ENCODE measurements at regions not wholly inside any gene's neighbourhood (a gene's known extent, or its start where the extent isn't known, plus 50 kb on each side); places are given as distances from the start of the nearest gene placed in this dataset.

DNA sequence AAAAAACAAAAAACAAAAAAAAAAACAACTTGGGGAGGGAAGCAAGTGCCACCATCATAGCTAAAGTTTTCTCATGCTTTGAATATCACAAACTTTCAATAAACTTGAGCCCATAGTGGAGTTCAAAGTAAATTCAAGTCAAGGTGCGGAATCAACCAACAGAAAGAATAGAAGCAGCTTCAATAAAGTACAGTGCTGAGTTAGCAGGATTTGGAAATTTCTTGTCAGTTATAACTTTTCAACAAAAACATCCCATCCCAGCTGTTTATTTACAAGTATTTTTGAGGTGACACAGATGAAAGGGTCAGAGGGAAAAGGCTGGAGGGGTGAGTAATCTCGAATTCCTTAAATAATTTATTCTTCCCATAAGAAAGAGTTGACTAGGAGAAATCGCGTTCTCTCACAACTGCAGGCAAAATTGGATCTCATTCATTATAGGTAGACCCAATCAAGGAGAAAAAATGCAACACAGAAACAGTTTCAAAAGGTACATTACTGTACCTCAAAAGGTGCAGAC, 477.4 kb upstream of the RASGRP1 start:
- no peaks in the 10 kb centered on the region for H3K36me3 ChIP-seq
- DNase-seq (ENCODE audit: extremely low spot score in 2 of 2): no peak
- intact Hi-C loops (cut with DNase I): no loop called here
- H3K4me3 ChIP-seq: no peak overlapping the region
- no peak overlapping the region for H3K27ac ChIP-seq
- no peaks in the 10 kb centered on the region for H3K27me3 ChIP-seq
- H3K9me3 ChIP-seq: no peaks in the 10 kb centered on the region
- no peaks in the 10 kb centered on the region for H3K4me1 ChIP-seq
- TF ChIP-seq POLR2A (IDR thresholded peaks at IDR 0.05) (no peak), POLR2AphosphoS5 (IDR thresholded peaks at IDR 0.05; ENCODE audit: insufficient read depth in 1 of 2, low read depth in 1 of 2) (no peak)
- TF ChIP-seq, protein P1, sequence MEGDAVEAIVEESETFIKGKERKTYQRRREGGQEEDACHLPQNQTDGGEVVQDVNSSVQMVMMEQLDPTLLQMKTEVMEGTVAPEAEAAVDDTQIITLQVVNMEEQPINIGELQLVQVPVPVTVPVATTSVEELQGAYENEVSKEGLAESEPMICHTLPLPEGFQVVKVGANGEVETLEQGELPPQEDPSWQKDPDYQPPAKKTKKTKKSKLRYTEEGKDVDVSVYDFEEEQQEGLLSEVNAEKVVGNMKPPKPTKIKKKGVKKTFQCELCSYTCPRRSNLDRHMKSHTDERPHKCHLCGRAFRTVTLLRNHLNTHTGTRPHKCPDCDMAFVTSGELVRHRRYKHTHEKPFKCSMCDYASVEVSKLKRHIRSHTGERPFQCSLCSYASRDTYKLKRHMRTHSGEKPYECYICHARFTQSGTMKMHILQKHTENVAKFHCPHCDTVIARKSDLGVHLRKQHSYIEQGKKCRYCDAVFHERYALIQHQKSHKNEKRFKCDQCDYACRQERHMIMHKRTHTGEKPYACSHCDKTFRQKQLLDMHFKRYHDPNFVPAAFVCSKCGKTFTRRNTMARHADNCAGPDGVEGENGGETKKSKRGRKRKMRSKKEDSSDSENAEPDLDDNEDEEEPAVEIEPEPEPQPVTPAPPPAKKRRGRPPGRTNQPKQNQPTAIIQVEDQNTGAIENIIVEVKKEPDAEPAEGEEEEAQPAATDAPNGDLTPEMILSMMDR (IDR thresholded peaks at IDR 0.05): no peak

DNA sequence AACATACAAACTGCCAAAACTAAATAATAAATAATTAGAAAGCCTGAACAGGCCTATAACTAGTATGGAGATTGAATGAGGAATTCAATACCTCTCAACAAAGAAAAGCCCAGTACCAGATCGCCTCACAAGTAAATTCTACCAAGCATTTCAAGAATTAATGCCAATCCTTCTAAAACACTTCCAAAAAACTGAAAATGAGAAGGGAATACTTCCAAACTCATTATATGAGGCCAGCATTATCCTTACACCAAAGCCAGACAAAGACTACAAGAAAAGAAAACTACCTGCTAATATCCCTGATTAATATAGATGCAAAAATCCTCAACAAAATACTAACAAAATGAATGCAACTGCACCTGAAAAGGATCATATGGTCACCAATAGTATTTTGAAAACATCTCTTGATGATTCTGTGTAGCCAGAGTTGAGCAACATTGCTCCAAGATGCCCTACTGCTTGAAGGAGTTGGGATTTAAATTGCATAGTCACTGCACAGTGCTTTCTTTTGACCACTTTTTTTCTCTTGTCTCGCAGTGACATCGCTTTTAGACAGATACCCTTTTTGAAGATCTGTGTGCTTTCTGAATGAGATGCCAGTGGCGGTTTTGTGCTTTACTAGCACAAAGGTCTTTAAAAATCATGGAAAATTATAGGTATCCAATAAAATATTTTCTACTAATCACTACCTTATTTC, 487.2 kb upstream of the RASGRP1 start:
- H3K9me3 ChIP-seq: peaks cover 11% of the 10 kb centered on the region

DNA sequence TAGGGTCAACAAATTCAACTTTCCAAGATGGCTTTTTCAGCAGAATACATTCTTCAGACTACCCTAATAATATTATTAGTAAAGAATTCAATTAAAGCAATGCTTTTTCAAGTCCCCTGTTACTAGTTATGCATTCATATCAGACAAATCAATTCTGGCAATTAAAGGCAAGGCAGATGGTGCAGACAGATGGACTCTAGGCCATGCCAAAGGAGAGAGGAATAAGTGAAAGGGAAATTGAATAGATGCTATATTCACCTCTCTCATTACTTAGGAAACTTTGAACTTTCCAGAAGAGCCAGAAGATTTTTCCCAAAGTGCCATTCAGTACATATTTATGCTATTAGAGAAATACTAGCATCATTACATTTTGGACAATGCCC, 487.7 kb upstream of the RASGRP1 start:
- intact Hi-C loops (cut with DNase I): no loop called here
- H3K4me1 ChIP-seq: no peaks in the 10 kb centered on the region
- H3K27ac ChIP-seq: no peak overlapping the region
- TF ChIP-seq POLR2A (IDR thresholded peaks at IDR 0.05) (no peak), POLR2AphosphoS5 (IDR thresholded peaks at IDR 0.05; ENCODE audit: insufficient read depth in 1 of 2, low read depth in 1 of 2) (no peak)
- TF ChIP-seq, protein P1 (IDR thresholded peaks at IDR 0.05): no peak
- peaks cover 11% of the 10 kb centered on the region for H3K9me3 ChIP-seq
- no peak for DNase-seq (ENCODE audit: extremely low spot score in 2 of 2)
- H3K27me3 ChIP-seq: no peaks in the 10 kb centered on the region
- no peaks in the 10 kb centered on the region for H3K36me3 ChIP-seq
- no peak overlapping the region for H3K4me3 ChIP-seq

More for the DNA sequence above, 487.2 kb upstream of the RASGRP1 start:
- intact Hi-C loops (cut with DNase I): no loop called here
- TF ChIP-seq POLR2AphosphoS5 (IDR thresholded peaks at IDR 0.05; ENCODE audit: insufficient read depth in 1 of 2, low read depth in 1 of 2) (no peak), POLR2A (IDR thresholded peaks at IDR 0.05) (no peak)
- TF ChIP-seq, protein P1 (IDR thresholded peaks at IDR 0.05): no peak
- no peak overlapping the region for H3K27ac ChIP-seq
- H3K27me3 ChIP-seq: no peaks in the 10 kb centered on the region
- H3K4me1 ChIP-seq: no peaks in the 10 kb centered on the region
- H3K4me3 ChIP-seq: no peak overlapping the region
- H3K36me3 ChIP-seq: no peaks in the 10 kb centered on the region
- no peak for DNase-seq (ENCODE audit: extremely low spot score in 2 of 2)

DNA sequence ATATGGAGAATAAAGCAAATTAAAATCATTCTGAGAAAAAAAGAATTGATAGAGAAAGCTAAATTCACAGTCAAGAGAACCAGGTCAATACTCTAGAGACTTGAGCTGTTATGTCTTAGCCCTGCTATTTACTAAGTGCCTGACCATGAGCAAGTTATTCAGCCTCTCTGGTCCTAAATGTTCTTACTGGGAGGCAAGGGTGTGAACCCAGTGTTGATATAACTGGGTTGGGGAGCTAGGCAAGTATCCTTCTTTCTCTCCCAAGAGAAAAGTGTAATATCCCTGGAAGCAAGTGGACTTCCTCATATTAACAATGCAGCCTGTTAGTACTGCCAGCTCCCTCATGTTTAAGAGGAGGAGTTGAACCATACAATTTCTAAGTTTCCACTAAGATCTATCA, 488.9 kb upstream of the RASGRP1 start:
- no peak for TF ChIP-seq POLR2AphosphoS5 (IDR thresholded peaks at IDR 0.05; ENCODE audit: insufficient read depth in 1 of 2, low read depth in 1 of 2)
- no peak for TF ChIP-seq POLR2A (IDR thresholded peaks at IDR 0.05)
- TF ChIP-seq, protein P1 (IDR thresholded peaks at IDR 0.05): no peak
- H3K4me3 ChIP-seq: no peak overlapping the region
- H3K27me3 ChIP-seq: no peaks in the 10 kb centered on the region
- intact Hi-C loops (cut with DNase I): no loop called here
- peaks cover 11% of the 10 kb centered on the region for H3K9me3 ChIP-seq
- no peaks in the 10 kb centered on the region for H3K36me3 ChIP-seq
- no peak for DNase-seq (ENCODE audit: extremely low spot score in 2 of 2)
- no peak overlapping the region for H3K27ac ChIP-seq
- H3K4me1 ChIP-seq: no peaks in the 10 kb centered on the region

DNA sequence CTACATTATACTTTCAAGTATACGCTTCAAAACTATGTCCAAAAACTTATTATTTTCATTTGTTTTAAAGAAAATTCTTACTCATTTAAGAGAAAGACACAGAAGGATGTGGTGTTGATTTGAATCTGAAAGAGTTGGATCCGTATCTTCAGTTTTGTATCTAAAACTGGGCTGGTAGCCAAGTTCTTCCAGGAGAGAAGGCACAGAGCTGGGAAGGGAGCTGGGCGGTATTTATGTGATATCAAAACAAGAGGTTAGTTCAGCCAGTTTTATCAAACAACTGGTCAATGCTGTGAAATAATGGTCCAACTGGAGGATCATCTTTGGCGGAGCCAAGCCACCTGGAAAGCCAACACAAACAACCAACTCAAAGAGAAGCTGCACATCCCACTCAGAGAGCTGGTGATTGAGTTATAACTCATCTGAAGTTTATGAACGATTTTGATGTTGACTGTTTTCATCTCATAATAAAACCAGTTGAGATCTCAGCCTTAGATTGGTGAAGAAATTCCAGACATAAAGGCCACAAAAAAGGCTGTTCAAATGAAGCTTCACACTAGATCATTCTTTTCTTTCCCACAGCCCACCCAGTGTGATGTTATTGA, 489.6 kb upstream of the RASGRP1 start:
- Histone ChIP-seq H3K4me3 (no peak overlapping the region), H3K27me3 (no peaks in the 10 kb centered on the region), H3K4me1 (no peaks in the 10 kb centered on the region), H3K36me3 (no peaks in the 10 kb centered on the region), H3K9me3 (peaks cover 8% of the 10 kb centered on the region), H3K27ac (no peak overlapping the region)
- intact Hi-C loops (cut with DNase I): no loop called here
- DNase-seq (ENCODE audit: extremely low spot score in 2 of 2): no peak
- TF ChIP-seq POLR2AphosphoS5 (IDR thresholded peaks at IDR 0.05; ENCODE audit: insufficient read depth in 1 of 2, low read depth in 1 of 2) (no peak), POLR2A (IDR thresholded peaks at IDR 0.05) (no peak)
- TF ChIP-seq, protein P1 (IDR thresholded peaks at IDR 0.05): no peak

All from vagina (tissue), 2 donors.